ENCODE measurements at regions not wholly inside any gene's neighbourhood (a gene's known extent, or its start where the extent isn't known, plus 50 kb on each side); places are given as distances from the start of the nearest gene placed in this dataset.

- H3K27me3 ChIP-seq = no peaks in the 10 kb centered on the region
- no peak for ATAC-seq
- TF ChIP-seq POLR2A (IDR thresholded peaks at IDR 0.05) (no peak), POLR2AphosphoS5 (IDR thresholded peaks at IDR 0.05) (no peak), CTCF (IDR thresholded peaks at IDR 0.05) (no peak), EP300 (IDR thresholded peaks at IDR 0.05) (no peak)
- no peak overlapping the region for H3K27ac ChIP-seq
- peaks cover 0 to 3% (median 0%) of the 10 kb centered on the region in 3 donors for H3K4me1 ChIP-seq
- H3K36me3 ChIP-seq = no peaks in the 10 kb centered on the region
- WGBS, 2 donors (ENCODE audit: low coverage in 1 of 2) = 27 to 45% methylated on average over 5 of the region's 5 CpGs
- H3K4me3 ChIP-seq = no peak overlapping the region
- no peaks in the 10 kb centered on the region for H3K9me3 ChIP-seq
Observed at GRCh38 chr21:20527731-20528460, 470.3 kb upstream of the NCAM2 start.

- H3K9me3 ChIP-seq = no peaks in the 10 kb centered on the region
- H3K27ac ChIP-seq = no peak overlapping the region
- no peaks in the 10 kb centered on the region for H3K4me1 ChIP-seq
- H3K4me3 ChIP-seq = no peak overlapping the region
- TF ChIP-seq POLR2A (IDR thresholded peaks at IDR 0.05) = no peak
- no peak for TF ChIP-seq CTCF (IDR thresholded peaks at IDR 0.05)
- TF ChIP-seq EP300 (IDR thresholded peaks at IDR 0.05) = no peak
- no peak for TF ChIP-seq POLR2AphosphoS5 (IDR thresholded peaks at IDR 0.05)
- no peaks in the 10 kb centered on the region for H3K36me3 ChIP-seq
- no peaks in the 10 kb centered on the region for H3K27me3 ChIP-seq
- WGBS, 2 donors (ENCODE audit: low coverage in 1 of 2) = 57 to 68% methylated on average over 1 of the region's 1 CpG
- ATAC-seq = no peak
Observed at GRCh38 chr21:20537130-20537529, 461.1 kb upstream of the NCAM2 start.

GRCh38 chr21:20538039-20538658, 460.1 kb upstream of the NCAM2 start:
- WGBS, 2 donors (ENCODE audit: low coverage in 1 of 2) = 100% methylated on average over 1 of the region's 5 CpGs; no CpG with 5 or more reads in 1 of the 2 donors
- no peak for ATAC-seq
- no peaks in the 10 kb centered on the region for H3K4me1 ChIP-seq
- H3K27me3 ChIP-seq = no peaks in the 10 kb centered on the region
- no peak overlapping the region for H3K4me3 ChIP-seq
- H3K36me3 ChIP-seq = no peaks in the 10 kb centered on the region
- H3K9me3 ChIP-seq = no peaks in the 10 kb centered on the region
- TF ChIP-seq EP300 (IDR thresholded peaks at IDR 0.05) (no peak), POLR2A (IDR thresholded peaks at IDR 0.05) (no peak), POLR2AphosphoS5 (IDR thresholded peaks at IDR 0.05) (no peak), CTCF (IDR thresholded peaks at IDR 0.05) (no peak)
- H3K27ac ChIP-seq = no peak overlapping the region

GRCh38 chr21:20545454-20545853, 452.8 kb upstream of the NCAM2 start:
- no peaks in the 10 kb centered on the region for H3K27me3 ChIP-seq
- H3K4me3 ChIP-seq = no peak overlapping the region
- TF ChIP-seq POLR2AphosphoS5 (IDR thresholded peaks at IDR 0.05) (no peak), EP300 (IDR thresholded peaks at IDR 0.05) (no peak), CTCF (IDR thresholded peaks at IDR 0.05) (no peak), POLR2A (IDR thresholded peaks at IDR 0.05) (no peak)
- no peaks in the 10 kb centered on the region for H3K36me3 ChIP-seq
- 88% methylated on average over 8 to 10 of the region's 10 CpGs for WGBS, 2 donors (ENCODE audit: low coverage in 1 of 2)
- no peak overlapping the region for H3K27ac ChIP-seq
- no peak for ATAC-seq
- H3K9me3 ChIP-seq = no peaks in the 10 kb centered on the region
- no peaks in the 10 kb centered on the region for H3K4me1 ChIP-seq

- Histone ChIP-seq H3K4me1 (no peaks in the 10 kb centered on the region), H3K36me3 (no peaks in the 10 kb centered on the region), H3K27me3 (no peaks in the 10 kb centered on the region), H3K9me3 (no peaks in the 10 kb centered on the region), H3K27ac (no peak overlapping the region), H3K4me3 (no peak overlapping the region)
- WGBS, 2 donors (ENCODE audit: low coverage in 1 of 2) = 0 to 9% methylated on average over 1 of the region's 1 CpG
- no peak for TF ChIP-seq EP300 (IDR thresholded peaks at IDR 0.05)
- TF ChIP-seq CTCF (IDR thresholded peaks at IDR 0.05) = no peak
- no peak for TF ChIP-seq POLR2AphosphoS5 (IDR thresholded peaks at IDR 0.05)
- no peak for TF ChIP-seq POLR2A (IDR thresholded peaks at IDR 0.05)
- no peak for ATAC-seq
Observed at GRCh38 chr21:20551939-20552338, 446.3 kb upstream of the NCAM2 start.

Data from gastroesophageal sphincter (tissue), 4 donors.